H1 (cell line): ENCODE measurements at regions not wholly inside any gene's neighbourhood (a gene's known extent, or its start where the extent isn't known, plus 50 kb on each side); places are given as distances from the start of the nearest gene placed in this dataset.

Experiments
- BCL11A ChIP-seq, 2 experiments: IDR thresholded peaks; one replicate each; pipeline ENCODE4 v1.6.1; 2011; ENCODE audit warnings: low read depth in 2 of 2, low read length in 2 of 2, mild to moderate bottlenecking in 2 of 2
- CEBPB ChIP-seq: IDR thresholded peaks from 2 replicates; pipeline ENCODE4 v1.6.1; 2012; ENCODE audit warnings: low read depth, low read length
- JUN ChIP-seq: IDR thresholded peaks from 2 replicates; pipeline ENCODE4 v1.6.1; 2011; ENCODE audit warnings: low read depth, mild to moderate bottlenecking, improper control_type of control experiment, low read length
- KDM1A ChIP-seq: fragments of 200-600, 300-600 bp; sonication (generic); IDR thresholded peaks from 2 replicates; pipeline ENCODE4 v1.7.1; 2016; ENCODE audit warnings: mild to moderate bottlenecking, low read length, borderline replicate concordance
- RAD21 ChIP-seq, 2 experiments: IDR thresholded peaks in 1 of 2; conservative IDR thresholded peaks in 1 of 2; 2 replicates each; pipeline ENCODE4 v1.6.1; 2011; ENCODE audit warnings: low read depth in 2 of 2, low read length in 2 of 2, improper control_type of control experiment in 1 of 2, inconsistent platforms in 1 of 2, mild to moderate bottlenecking in 1 of 2, moderate library complexity in 1 of 2
- SIN3A ChIP-seq, 2 experiments: IDR thresholded peaks in 1 of 2; conservative IDR thresholded peaks in 1 of 2; 2 replicates each; pipeline ENCODE4 v1.6.1; 2011 to 2012; ENCODE audit warnings: low read length in 2 of 2, improper control_type of control experiment in 1 of 2, low read depth in 1 of 2, mild to moderate bottlenecking in 1 of 2
- SP4 ChIP-seq: IDR thresholded peaks from 2 replicates; pipeline ENCODE4 v1.6.1; 2012; ENCODE audit warnings: low read length, inconsistent platforms
- TAF1 ChIP-seq: IDR thresholded peaks from 2 replicates; pipeline ENCODE4 v1.6.1; 2011; ENCODE audit warnings: mild to moderate bottlenecking, low read depth, low read length
- ZNF274 ChIP-seq: IDR thresholded peaks from 2 replicates; pipeline ENCODE4 v1.7.0; 2012; ENCODE audit warnings: low read length, borderline replicate concordance; ENCODE audit errors: extremely low read depth
- TF ChIP-seq, protein P1 (sequence below): IDR thresholded peaks from 2 replicates; pipeline ENCODE4 v1.6.1; 2012; ENCODE audit warnings: inconsistent platforms

GRCh38 chr11:8809241-8809938 is 101.6 kb upstream of the AKIP1 start (continued):
- TF ChIP-seq BCL11A (IDR thresholded peaks at IDR 0.05; ENCODE audit: low read depth in 2 of 2, low read length in 2 of 2) (no peak), TAF1 (no peak), KDM1A (no peak), SP4 (no peak), ZNF274 (no peak), CEBPB (no peak), JUN (no peak), RAD21 (IDR thresholded peaks at IDR 0.05 in 1 of 2, conservative IDR thresholded peaks at IDR 0.05 in 1 of 2; ENCODE audit: low read depth in 2 of 2, low read length in 2 of 2) (no peak), SIN3A (conservative IDR thresholded peaks at IDR 0.05 in 1 of 2, IDR thresholded peaks at IDR 0.05 in 1 of 2; ENCODE audit: low read depth in 1 of 2, low read length in 2 of 2) (no peak)
- TF ChIP-seq, protein P1, sequence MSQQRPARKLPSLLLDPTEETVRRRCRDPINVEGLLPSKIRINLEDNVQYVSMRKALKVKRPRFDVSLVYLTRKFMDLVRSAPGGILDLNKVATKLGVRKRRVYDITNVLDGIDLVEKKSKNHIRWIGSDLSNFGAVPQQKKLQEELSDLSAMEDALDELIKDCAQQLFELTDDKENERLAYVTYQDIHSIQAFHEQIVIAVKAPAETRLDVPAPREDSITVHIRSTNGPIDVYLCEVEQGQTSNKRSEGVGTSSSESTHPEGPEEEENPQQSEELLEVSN: no peak
